ENCODE measurements at regions not wholly inside any gene's neighbourhood (a gene's known extent, or its start where the extent isn't known, plus 50 kb on each side); places are given as distances from the start of the nearest gene placed in this dataset.

- no peak for ATAC-seq (ENCODE audit: insufficient read depth, low FRiP score)
- Histone ChIP-seq H3K4me3 (no peak overlapping the region), H3K4me1 (ENCODE audit: control insufficient read depth in 5 of 5, insufficient read depth in 5 of 5, low read length in 5 of 5) (no peaks in the 10 kb centered on the region), H3K9ac (ENCODE audit: insufficient read depth in 1 of 2, low read length in 2 of 2) (no peak overlapping the region), H3K9me3 (ENCODE audit: control insufficient read depth in 4 of 4, insufficient read depth in 3 of 4, low read length in 3 of 4) (no peaks in the 10 kb centered on the region), H3K36me3 (ENCODE audit: control insufficient read depth in 4 of 4, insufficient read depth in 4 of 4, low read length in 4 of 4) (no peaks in the 10 kb centered on the region), H3K27me3 (ENCODE audit: control insufficient read depth in 3 of 3, insufficient read depth in 3 of 3, low read length in 2 of 3) (no peaks in the 10 kb centered on the region), H3K27ac (ENCODE audit: low read depth in 1 of 2, low read length in 1 of 2) (no peak overlapping the region)
- no peak for DNase-seq
- WGBS, 2 donors: 75 to 85% methylated on average over 2 of the region's 2 CpGs
- TF ChIP-seq CTCF (IDR thresholded peaks at IDR 0.05; ENCODE audit: control extremely low read depth, extremely low read depth): no peak
Observed at GRCh38 chr3:3636815-3637214, 162.4 kb upstream of the LRRN1 start.

GRCh38 chr3:3635109-3635508 is 164.1 kb upstream of the LRRN1 start:
- no peak for TF ChIP-seq CTCF (IDR thresholded peaks at IDR 0.05; ENCODE audit: control extremely low read depth, extremely low read depth)
- WGBS, 2 donors: 74 to 78% methylated on average over 1 of the region's 1 CpG
- H3K4me1 ChIP-seq (ENCODE audit: control insufficient read depth in 5 of 5, insufficient read depth in 5 of 5, low read length in 5 of 5): no peaks in the 10 kb centered on the region
- no peaks in the 10 kb centered on the region for H3K27me3 ChIP-seq (ENCODE audit: control insufficient read depth in 3 of 3, insufficient read depth in 3 of 3, low read length in 2 of 3)
- H3K9me3 ChIP-seq (ENCODE audit: control insufficient read depth in 4 of 4, insufficient read depth in 3 of 4, low read length in 3 of 4): no peaks in the 10 kb centered on the region
- H3K36me3 ChIP-seq (ENCODE audit: control insufficient read depth in 4 of 4, insufficient read depth in 4 of 4, low read length in 4 of 4): no peaks in the 10 kb centered on the region
- no peak overlapping the region for H3K4me3 ChIP-seq
- no peak overlapping the region for H3K27ac ChIP-seq (ENCODE audit: low read depth in 1 of 2, low read length in 1 of 2)
- H3K9ac ChIP-seq (ENCODE audit: insufficient read depth in 1 of 2, low read length in 2 of 2): no peak overlapping the region
- no peak for DNase-seq
- ATAC-seq (ENCODE audit: insufficient read depth, low FRiP score): no peak

- Histone ChIP-seq H3K4me1 (ENCODE audit: control insufficient read depth in 5 of 5, insufficient read depth in 5 of 5, low read length in 5 of 5) (no peaks in the 10 kb centered on the region), H3K9me3 (ENCODE audit: control insufficient read depth in 4 of 4, insufficient read depth in 3 of 4, low read length in 3 of 4) (no peaks in the 10 kb centered on the region), H3K9ac (ENCODE audit: insufficient read depth in 1 of 2, low read length in 2 of 2) (no peak overlapping the region), H3K27me3 (ENCODE audit: control insufficient read depth in 3 of 3, insufficient read depth in 3 of 3, low read length in 2 of 3) (no peaks in the 10 kb centered on the region), H3K4me3 (no peak overlapping the region), H3K27ac (ENCODE audit: low read depth in 1 of 2, low read length in 1 of 2) (no peak overlapping the region), H3K36me3 (ENCODE audit: control insufficient read depth in 4 of 4, insufficient read depth in 4 of 4, low read length in 4 of 4) (no peaks in the 10 kb centered on the region)
- ATAC-seq (ENCODE audit: insufficient read depth, low FRiP score): no peak
- no peak for TF ChIP-seq CTCF (IDR thresholded peaks at IDR 0.05; ENCODE audit: control extremely low read depth, extremely low read depth)
- no peak for DNase-seq
- 93 to 98% methylated on average over 6 of the region's 6 CpGs for WGBS, 2 donors
Observed at GRCh38 chr3:3634326-3634725, 164.9 kb upstream of the LRRN1 start.

DNA sequence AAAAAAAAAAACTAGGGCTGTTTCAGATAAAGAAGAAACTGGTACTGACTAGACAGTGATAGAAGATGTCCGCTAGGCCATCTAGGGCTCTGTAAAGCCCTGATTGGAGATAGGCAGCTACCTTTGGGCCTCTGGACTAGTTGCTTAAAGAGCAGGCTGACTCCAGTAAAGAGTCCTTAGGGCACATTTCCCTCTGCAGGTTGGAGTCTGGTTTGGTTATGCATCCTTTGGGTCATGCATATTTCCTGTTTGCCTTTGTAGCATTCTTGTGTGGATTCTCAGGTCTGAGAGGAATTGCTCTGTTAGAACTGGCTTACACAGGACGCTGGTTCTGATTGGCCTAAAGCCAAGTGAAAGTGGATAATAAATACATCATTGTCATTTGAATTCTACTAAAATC is 165.5 kb upstream of the LRRN1 start:
- H3K27ac ChIP-seq (ENCODE audit: low read depth in 1 of 2, low read length in 1 of 2): no peak overlapping the region
- DNase-seq: no peak
- 73 to 80% methylated on average over 2 of the region's 2 CpGs for whole genome bisulfite sequencing, 2 donors
- H3K4me1 ChIP-seq (ENCODE audit: control insufficient read depth in 5 of 5, insufficient read depth in 5 of 5, low read length in 5 of 5): no peaks in the 10 kb centered on the region
- no peaks in the 10 kb centered on the region for H3K9me3 ChIP-seq (ENCODE audit: control insufficient read depth in 4 of 4, insufficient read depth in 3 of 4, low read length in 3 of 4)
- no peak overlapping the region for H3K9ac ChIP-seq (ENCODE audit: insufficient read depth in 1 of 2, low read length in 2 of 2)
- ATAC-seq (ENCODE audit: insufficient read depth, low FRiP score): no peak
- no peak for TF ChIP-seq CTCF (IDR thresholded peaks at IDR 0.05; ENCODE audit: control extremely low read depth, extremely low read depth)
- H3K27me3 ChIP-seq (ENCODE audit: control insufficient read depth in 3 of 3, insufficient read depth in 3 of 3, low read length in 2 of 3): no peaks in the 10 kb centered on the region
- H3K4me3 ChIP-seq: no peak overlapping the region
- no peaks in the 10 kb centered on the region for H3K36me3 ChIP-seq (ENCODE audit: control insufficient read depth in 4 of 4, insufficient read depth in 4 of 4, low read length in 4 of 4)

All from lung (tissue), 11 donors.